CD4-positive, alpha-beta T cell treated with Interleukin-17A for 1 hour (primary cell): ENCODE measurements at regions not wholly inside any gene's neighbourhood (a gene's known extent, or its start where the extent isn't known, plus 50 kb on each side); places are given as distances from the start of the nearest gene placed in this dataset.
"Not testable (repeated sequence)": the region's sequence is repeated elsewhere in the genome, so short reads cannot be mapped to it uniquely, and the experiment has no call there.

ENCODE experiments used
- DNase-seq: peaks from one replicate; pipeline ENCODE4 v3.0.0-alpha.2; 2020

DNA sequence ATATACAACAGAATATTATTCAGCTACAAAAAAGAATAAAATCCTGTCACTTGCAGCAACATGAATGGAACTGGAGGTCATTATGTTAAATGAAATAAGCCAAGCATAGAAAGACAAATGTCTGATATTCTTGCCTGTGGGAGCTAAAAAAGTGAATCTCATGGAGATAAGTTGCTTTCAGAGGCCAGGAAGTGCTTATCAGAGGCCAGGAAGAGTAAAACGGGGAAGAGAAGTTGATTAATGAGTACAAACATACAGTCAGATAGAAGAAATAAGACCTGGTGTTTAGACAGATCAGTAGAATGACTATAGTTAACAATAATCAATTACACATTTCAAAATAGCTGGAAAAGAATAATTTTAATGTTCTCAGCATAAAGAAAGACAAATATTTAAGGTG is 54.4 kb upstream of the CPHXL start:
- no peak for DNase-seq

DNA sequence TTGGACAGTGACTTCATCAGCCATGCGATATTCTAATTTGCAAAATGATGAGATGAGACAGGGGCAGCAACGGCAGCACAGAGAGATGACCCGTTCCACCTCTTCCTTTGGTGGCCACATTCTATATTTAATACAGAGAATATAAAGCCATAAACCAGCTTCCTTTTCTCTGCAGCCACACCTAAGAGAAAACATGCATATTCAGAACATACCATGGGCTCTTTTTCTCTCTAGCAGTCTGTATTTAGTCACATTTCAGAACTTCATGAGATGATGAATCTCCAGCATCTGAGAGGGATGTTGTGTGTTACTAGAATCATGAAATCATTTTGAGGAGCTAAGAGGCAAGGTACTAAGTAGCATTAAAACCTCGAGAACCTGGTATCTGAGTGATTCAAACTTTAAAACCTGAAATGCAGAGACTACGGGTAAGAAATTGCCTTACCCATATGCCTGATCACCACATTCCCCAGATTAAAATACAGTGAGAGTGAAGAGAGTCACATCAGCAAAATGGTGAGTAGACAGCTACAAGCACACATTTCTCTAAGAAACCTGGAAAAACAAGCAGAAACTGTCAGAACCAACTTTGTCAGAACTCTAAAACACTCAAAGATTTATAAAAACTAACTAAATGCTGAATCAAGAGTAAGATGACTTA is 55.5 kb upstream of the CPHXL start:
- DNase-seq: no peak

DNA sequence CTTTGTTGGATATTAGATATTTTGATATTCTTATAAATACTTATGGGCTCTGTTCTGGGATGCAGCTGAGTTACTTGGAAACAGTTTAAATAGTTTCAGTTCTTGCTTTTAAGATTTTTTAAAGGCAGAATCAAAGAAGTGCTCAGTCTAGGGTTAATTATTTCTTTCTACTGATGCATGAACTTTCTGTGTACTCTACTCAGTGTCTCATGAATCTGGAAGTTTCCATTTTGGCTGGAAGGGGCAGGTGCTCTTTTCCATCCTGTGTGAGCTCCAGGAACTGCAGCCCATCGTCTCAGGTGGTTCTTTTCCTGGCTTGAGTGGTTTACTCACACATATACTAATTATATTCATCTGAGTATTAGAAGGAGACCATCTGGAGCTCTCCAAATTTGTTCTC is 61.1 kb upstream of the CPHXL start:
- no peak for DNase-seq

DNA sequence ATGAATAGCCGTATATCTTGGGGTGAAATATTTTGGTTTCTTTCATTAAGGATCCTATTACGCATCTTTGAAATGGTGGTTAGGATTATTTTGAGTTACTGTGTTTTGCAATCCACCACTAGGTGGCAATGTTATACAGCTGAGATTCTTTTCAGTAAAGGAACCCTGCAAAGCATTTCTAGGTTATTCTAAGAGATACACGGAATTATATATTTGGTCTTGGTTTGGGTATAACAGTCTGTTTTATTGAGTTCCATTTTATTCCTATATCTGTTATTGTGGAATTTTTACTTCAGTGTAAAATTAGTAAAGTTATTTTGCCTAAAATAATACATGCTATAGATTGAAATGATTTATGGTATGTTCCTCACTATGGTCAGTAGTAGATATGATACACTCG is 62.9 kb upstream of the CPHXL start:
- DNase-seq: peak; percentile 55

DNA sequence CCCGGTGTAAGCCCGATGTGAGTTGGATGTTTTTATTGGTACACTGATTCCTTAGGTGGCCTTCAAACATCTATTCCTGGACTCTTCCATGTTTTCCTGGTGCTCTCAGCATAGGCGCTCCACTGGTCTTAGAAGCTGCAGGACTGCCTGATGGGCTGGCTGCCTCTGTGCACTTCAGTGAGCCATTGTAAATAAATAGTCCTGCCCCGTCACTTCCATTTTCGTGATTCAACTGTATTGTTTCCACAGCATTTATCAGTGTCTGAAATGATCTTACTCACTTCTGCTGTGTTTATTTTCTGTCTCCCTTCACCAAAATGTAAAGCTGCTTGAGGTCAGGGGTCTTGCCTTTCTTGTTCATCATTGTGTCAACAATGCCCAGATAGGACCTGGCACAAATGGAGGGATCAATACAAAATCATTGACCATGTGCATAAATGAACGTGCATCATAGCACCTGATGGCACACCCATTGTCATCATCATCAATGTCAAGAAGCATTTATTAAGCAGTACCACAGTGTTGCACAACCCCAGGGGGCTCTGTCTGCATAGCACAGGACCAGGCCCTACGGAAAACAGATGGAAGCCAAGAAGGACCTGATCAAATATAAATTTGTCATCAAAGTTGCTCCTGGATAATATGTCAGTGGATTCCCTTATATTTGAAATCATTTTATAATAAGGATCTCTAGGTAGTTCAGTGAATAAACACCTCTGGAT is 66.6 kb upstream of the CPHXL start:
- DNase-seq: no peak

DNA sequence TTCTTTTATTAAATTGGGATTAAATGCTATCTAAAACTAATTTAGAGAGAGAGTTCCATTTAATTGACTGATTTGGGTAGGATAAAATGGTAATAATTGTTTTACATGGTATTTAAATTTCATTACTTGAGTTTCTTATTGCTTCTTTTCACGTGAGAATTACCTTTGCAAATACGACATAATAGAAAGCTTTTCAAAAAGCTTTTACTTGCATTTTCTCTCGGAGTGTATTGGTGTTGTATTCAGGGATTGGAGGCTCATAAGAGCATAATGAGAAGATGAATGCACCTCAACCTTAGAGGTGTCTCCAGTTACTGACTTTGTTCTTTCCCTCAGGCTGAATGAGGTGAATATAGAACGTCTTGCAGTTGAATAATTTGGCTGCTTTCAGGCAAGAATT is 67.4 kb upstream of the CPHXL start:
- DNase-seq: no peak

DNA sequence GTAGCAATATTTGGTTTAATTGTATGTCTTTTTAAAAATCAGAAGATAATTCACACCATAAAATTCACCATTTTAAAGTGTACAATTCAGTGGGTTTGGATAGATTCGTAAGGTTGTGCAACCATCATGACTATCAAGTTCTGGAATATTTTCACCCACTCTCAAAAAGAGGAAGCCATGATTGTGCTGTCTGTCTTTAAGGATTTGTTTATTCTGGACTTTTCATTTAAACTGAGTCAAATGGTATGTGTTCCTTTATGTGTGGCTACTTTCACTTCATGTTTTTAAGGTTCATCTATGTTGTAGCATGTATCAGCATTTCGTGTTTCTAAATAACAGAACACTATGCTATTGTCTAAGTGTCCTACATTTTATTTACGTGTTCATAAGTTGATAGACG is 68.1 kb upstream of the CPHXL start:
- DNase-seq: no peak

DNA sequence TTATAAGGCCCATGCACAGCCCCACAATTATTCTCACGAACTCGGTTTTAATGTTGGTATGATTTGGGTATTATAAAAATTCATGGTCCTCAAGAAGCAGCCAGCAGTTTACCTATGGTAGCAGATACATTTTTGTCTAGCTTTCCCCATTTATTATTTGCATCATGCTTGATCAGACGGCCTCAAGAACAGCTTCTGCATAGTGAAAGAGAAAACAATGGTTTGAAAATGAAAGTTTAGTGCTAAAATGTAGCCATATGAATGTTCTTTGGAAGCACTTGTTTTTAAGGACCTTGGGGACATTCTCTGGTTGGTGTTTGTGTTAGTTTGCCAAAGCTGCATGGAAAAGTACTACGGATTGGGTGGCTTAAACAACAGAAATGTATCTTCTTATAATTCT is 72.4 kb upstream of the CPHXL start:
- no peak for DNase-seq

DNA sequence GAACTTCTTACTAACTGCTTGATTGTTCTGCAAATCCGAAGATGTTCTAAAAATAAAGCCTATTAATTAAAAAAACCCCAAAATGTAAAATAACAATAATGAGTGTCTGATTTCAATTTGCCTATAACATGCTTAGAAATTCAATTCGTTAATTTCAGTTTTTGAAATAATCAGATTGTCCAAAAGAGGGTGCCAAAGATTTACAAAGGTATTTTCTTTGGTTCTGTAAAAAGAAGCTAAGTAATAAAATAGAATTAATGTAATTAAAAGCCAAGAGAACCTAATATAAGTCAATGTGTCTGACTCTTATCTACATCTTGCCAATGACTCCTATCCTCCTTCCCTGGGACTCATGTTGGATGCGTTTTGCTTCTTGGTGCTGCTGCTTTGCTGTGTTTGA is 75.0 kb upstream of the CPHXL start:
- DNase-seq: no peak

DNA sequence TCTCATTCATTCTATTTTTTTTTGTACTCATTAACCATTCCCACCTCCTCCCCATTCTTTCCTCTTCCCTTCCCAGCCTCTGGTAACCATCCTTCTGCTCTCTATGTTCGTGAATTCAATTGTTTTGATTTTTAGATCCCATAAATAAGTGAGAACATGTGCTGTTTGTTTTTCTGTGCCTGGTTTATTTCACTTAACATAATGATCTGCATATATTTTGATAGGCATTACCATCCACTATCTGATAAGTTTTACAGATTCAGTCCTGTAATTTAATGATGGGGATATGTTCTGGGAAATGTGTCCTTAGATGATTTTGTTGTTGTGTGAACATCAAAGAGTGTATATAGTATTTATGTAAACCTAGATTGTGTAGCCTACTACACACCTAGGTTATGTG is 77.5 kb upstream of the CPHXL start:
- DNase-seq: no peak

DNA sequence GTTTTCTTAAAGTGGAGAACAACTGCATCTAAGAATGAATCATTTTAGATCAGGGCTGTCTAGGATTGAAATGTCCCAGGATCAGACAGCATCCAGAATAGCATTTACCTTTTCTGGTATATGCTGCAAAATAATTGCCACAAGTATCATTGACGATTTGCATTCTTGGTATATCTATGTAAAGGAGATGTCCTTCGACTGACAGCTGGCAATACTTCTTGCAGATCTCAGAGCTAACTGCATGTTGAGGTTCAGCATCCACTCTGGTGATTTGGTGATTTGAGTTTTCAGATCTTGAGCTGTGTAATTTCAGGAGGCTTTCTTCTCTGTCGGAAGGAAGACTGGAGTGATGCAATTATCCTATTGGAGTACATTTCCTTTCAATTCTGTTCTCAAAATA is 78.1 kb upstream of the CPHXL start:
- DNase-seq: no peak

DNA sequence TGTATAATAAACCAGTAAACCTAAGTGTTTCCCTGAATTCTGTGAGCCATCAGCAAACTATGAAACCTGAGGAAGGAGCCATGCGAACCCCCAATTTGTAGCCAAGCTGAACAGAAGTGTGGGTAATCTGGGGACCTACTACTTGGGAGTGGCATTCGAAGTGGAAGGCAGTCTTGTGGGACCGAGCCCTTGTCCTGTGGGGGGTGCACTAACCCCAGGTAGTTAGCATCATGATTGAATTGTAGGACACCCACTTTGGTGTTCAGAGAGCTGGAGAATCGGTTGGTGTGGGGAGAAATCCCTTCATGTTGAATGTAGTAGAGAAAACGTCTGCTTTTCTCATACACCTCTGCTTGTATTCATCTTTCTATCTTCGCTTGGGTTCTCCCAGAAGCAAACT is 79.7 kb upstream of the CPHXL start:
- DNase-seq: no peak

DNA sequence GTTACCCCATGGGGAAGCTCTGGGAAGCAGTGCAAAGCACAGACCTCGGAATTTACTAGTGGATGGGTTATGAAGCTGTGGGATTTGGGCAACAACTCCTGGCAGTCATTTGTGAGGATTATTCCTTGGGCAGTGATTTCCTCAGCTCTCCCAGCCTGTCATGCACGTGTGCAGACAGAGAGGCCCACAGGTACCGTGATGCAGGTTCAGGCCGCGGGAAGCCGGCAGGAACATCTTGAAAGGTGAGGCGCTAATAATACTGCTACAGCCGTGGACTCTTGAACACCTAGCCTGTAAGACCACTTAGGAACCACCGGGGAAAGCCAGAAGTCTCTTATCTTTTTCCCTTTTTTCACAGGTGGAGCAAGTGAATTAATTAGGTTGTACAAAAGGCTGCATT is 80.2 kb upstream of the CPHXL start:
- no peak for DNase-seq

DNA sequence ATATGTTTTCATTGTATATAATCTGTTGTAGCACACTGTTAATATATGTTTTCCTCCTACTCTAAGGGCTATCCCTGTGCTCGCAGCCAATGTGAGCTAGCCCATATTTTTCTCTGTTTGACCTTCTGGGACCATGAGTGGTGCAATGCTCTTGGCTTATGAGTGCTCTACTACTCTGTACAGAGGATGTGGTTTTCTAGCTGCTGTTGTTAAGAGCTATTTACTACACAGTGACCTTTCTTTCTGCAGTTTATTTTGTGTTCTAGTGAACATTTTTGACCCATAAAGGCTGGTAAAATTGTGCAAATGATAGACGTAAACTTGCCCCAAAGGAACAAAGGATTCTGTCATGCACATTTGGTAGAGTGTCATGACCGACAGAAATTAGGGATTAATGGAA is 84.1 kb upstream of the CPHXL start:
- no peak for DNase-seq

DNA sequence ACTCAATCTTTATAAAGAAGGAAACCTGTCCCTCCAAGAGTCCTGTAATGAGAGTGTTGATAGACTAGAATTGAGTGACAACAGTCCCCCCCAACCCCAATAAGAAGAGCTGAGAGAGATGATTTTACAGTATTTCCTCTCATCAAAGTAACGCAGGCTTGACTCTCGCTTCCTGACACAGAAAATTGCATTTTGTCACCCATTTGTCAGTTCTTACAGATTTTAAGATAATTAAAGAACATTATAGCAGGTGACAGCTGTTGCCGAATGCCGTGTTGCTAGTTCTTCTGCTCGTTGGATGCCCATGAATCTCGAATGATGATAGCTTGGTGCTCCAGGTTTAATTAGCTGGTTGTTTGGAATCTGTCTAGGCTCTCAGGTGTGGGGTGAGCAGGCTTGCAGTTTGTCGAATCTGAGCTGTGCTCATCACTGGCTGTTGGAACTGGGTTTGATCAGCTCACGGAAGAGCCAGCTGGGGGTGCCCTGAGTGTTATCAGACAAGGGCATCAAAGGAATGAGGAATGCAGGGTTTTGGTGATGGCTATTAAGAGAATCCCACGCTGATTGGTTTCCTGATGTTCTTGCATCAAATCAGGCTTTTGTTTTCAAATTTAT is 84.8 kb upstream of the CPHXL start:
- no peak for DNase-seq

DNA sequence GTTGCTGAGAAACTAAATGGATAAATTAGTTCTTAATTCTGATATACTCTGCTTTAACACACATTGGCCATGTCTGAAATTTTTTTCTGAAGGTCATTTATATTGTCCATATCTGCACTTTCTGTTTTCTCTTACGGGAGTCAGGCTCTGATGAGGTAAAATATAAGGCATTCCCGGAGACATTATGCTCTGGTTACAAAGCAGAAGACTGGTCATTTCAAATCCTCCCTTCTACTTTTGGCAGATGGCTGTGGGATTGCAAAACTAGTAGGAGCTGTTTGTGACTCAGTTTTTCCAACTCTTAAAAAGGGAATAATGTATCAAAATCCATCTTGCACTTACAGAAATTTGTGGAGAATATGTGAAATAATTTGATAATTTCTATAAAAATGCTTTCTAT is 92.2 kb upstream of the CPHXL start:
- DNase-seq: no peak

DNA sequence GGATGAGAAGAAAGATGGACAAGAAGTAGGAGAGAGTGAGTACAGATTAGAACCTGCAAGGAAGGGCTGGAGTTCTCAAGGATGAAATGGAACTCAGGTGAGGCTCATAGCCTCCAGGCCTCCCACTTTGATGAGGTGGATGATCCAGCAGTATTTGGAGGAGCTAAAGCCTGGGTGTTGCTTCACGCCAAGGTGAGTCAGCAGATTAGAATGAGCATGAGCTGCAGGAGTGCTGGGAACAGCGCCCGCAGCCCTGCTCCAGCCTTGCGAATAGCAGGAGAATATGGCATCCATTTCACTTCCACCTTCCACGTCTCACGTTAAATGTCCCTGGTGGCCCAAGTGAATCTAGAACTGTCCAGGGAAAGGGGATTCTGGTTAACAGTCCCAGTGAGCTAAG is 94.4 kb upstream of the CPHXL start:
- DNase-seq: no peak

DNA sequence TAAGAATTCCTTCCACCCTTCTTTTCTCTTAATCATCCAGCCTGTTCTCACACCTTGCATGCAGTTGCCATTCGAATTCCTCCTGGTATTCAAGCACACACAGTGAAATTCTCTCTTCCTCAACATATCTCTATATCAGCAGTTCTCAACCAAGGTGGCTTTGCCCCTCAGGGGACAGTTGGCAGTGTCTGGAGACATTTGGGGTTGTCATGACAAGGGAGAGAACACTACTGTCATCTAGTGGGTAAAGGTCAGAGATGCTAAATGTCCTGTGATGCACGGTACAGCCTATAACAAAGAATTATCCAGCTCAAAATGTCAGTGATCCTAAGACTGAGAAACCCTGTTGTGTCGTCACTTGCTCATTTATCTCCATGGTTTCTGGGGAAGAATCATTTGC is 94.8 kb upstream of the CPHXL start:
- DNase-seq: no peak

DNA sequence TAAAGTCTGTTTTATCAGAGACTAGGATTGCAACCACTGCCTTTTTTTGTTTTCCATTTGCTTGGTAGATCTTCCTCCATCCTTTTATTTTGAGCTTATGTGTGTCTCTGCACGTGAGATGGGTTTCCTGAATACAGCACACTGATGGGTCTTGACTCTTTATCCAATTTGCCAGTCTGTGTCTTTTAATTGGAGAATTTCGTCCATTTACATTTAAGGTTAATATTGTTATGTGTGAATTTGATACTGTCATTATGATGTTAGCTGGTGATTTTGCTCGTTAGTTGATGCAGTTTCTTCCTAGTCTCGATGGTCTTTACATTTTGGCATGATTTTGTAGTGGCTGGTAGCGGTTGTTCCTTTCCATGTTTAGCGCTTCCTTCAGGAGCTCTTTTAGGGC is 99.5 kb upstream of the CPHXL start:
- not testable (repeated sequence) for DNase-seq

DNA sequence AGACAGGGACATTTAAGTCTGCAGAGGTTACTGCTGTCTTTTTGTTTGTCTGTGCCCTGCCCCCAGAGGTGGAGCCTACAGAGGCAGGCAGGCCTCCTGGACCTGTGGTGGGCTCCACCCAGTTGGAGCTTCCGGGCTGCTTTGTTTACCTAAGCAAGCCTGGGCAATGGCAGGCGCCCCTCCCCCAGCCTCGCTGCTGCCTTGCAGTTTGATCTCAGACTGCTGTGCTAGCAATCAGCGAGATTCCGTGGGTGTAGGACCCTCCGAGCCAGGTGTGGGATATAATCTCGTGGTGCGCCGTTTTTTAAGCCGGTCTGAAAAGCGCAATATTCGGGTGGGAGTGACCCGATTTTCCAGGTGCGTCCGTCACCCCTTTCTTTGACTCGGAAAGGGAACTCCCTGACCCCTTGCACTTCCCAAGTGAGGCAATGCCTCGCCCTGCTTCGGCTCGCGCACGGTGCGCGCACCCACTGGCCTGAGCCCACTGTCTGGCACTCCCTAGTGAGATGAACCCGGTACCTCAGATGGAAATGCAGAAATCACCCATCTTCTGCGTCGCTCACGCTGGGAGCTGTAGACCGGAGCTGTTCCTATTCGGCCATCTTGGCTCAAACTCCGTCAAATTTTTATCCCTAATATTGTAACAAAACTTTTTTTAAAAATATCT is 101.2 kb upstream of the CPHXL start:
- DNase-seq: not testable (repeated sequence)

DNA sequence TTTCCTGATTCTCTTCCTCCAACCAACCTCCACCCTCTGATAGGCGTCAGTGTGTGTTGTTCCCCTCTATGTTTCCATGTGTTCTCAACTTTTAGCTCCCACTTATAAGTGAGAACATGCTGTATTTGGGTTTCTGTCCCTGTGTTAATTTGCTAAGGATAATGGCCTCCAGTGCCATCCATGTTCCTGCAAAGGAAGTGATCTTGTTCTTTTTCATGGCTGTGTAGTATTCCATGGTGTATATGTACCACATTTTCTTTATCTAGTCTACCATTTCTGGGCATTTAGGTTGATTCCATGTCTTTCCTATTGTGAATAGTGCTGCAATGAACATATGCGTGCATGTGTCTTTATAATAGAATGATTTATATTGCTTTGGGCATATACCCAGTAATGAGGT is 107.1 kb upstream of the CPHXL start:
- DNase-seq: not testable (repeated sequence)

DNA sequence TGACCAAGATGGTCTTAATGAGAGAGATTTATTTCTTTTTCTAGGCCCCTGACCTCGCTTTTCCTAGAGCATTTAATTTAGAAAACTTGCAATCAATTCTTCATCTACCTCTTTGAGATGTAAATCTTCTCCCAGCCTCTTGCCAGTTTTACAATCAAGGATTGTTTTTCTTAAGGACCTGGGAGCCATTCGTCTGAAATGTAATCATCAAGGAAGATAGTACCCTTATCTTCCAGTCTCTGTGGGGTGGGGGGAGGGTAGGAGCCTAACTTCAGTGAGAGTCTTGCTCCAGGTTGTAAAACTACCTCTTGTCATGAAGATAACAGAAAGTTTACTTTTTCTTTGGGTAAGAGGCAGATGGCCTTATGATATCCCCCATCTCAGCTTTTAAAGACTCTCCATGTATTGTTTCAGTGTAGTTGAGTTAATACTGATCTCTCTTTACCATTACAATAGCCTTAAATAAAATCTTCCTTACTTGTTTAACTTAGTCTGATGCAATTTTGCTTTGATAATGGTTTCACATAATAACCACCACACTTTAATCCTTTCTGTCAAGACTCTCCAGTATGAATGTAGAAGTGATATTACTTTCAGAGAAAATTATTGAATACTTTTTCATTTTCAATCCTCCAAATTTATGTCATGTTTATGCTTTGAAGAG is 110.2 kb upstream of the CPHXL start:
- DNase-seq: no peak

DNA sequence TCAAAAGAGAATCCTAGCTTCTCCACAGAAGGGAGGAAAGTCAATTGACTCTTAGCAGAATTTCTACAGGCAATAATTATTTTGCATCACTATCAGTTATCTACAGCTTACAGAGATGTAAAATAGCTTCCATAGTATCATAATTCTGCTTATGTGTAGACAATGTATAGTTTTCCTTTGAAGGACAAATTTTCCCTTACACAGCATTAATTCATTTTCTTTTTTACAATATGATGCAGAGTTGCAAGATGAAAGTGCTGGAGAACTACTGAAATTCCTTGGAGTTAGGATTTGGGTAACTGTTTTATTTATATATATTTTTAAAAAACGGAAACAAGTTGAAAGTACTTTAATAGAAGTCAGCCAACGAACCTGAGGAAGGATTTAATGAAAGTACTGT is 111.0 kb upstream of the CPHXL start:
- DNase-seq: no peak

DNA sequence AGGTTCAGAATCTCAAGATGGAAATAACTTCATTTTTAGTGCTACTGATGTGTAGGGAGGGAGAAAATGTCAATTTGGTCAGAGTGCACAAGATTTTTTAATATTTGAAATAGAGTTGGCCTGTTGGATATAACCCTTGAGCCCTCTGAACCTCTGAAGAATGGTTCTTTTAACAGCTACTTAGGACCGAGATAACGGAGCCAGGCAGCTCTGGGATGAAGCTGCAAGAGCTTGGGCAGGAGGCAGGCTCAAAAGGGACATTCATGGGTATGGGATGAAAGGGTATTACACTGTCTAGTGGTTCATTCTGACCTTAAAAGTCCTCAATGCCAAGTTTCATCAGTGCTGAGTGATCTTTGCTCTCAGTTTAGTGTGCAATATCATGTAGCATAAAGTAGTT is 111.4 kb upstream of the CPHXL start:
- no peak for DNase-seq
